ENCODE measurements at regions not wholly inside any gene's neighbourhood (a gene's known extent, or its start where the extent isn't known, plus 50 kb on each side); places are given as distances from the start of the nearest gene placed in this dataset.

DNA sequence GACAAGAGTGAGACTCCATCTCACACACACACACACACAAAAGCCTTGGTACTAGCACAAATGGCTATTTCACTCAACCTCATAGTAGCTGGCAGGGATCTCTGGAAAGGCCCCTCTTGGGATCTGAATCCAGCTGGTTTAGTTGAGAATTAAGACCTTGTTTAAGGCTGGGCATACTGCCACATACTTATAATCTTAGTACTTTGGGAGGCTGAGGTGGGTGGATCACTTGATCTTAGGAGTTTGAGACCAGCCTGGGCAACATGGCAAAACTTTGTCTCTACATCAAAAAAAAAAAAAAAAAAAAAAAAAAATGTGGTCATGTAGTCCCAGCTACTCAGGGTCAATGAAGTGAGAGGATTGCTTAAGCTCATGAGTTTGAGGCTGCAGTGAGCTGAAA lies 628.3 kb downstream of the MMUT start:
- no peak overlapping the region for H3K27ac Mint-ChIP-seq
- no peaks in the 10 kb centered on the region for H3K27me3 Mint-ChIP-seq (ENCODE audit: low read depth)
- peaks cover 5% of the 10 kb centered on the region for H3K9me3 Mint-ChIP-seq
- no peak overlapping the region for H3K4me3 Mint-ChIP-seq
- TF ChIP-seq, protein P1, sequence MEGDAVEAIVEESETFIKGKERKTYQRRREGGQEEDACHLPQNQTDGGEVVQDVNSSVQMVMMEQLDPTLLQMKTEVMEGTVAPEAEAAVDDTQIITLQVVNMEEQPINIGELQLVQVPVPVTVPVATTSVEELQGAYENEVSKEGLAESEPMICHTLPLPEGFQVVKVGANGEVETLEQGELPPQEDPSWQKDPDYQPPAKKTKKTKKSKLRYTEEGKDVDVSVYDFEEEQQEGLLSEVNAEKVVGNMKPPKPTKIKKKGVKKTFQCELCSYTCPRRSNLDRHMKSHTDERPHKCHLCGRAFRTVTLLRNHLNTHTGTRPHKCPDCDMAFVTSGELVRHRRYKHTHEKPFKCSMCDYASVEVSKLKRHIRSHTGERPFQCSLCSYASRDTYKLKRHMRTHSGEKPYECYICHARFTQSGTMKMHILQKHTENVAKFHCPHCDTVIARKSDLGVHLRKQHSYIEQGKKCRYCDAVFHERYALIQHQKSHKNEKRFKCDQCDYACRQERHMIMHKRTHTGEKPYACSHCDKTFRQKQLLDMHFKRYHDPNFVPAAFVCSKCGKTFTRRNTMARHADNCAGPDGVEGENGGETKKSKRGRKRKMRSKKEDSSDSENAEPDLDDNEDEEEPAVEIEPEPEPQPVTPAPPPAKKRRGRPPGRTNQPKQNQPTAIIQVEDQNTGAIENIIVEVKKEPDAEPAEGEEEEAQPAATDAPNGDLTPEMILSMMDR (IDR thresholded peaks at IDR 0.05; ENCODE audit: unreplicated experiment in 3 of 3), result no peak
- H3K4me1 Mint-ChIP-seq, result no peaks in the 10 kb centered on the region
- H3K36me3 Mint-ChIP-seq (ENCODE audit: low read depth), result no peaks in the 10 kb centered on the region

DNA sequence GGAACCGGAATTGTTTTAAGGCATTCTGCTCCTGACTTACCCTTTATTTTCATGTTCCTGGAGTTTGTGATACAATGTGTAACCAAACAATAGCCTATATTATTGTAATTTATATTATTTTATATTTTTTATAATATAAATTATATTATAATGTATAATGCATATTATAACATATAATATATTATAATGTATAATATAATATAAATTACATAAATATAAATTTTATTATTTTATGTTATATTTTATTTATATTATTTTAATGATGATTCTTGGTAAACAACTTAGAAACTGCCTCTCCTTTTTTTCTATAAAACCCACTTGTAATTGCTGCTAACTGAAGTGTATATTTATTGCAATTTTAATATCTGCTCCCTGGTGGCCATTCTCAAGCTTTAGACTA lies 629.1 kb downstream of the MMUT start:
- H3K9me3 Mint-ChIP-seq, result peaks cover 5% of the 10 kb centered on the region
- TF ChIP-seq, protein P1 (IDR thresholded peaks at IDR 0.05; ENCODE audit: unreplicated experiment in 3 of 3), result no peak
- H3K27me3 Mint-ChIP-seq (ENCODE audit: low read depth), result no peaks in the 10 kb centered on the region
- H3K4me1 Mint-ChIP-seq, result no peaks in the 10 kb centered on the region
- no peaks in the 10 kb centered on the region for H3K36me3 Mint-ChIP-seq (ENCODE audit: low read depth)
- H3K4me3 Mint-ChIP-seq, result no peak overlapping the region
- no peak overlapping the region for H3K27ac Mint-ChIP-seq

DNA sequence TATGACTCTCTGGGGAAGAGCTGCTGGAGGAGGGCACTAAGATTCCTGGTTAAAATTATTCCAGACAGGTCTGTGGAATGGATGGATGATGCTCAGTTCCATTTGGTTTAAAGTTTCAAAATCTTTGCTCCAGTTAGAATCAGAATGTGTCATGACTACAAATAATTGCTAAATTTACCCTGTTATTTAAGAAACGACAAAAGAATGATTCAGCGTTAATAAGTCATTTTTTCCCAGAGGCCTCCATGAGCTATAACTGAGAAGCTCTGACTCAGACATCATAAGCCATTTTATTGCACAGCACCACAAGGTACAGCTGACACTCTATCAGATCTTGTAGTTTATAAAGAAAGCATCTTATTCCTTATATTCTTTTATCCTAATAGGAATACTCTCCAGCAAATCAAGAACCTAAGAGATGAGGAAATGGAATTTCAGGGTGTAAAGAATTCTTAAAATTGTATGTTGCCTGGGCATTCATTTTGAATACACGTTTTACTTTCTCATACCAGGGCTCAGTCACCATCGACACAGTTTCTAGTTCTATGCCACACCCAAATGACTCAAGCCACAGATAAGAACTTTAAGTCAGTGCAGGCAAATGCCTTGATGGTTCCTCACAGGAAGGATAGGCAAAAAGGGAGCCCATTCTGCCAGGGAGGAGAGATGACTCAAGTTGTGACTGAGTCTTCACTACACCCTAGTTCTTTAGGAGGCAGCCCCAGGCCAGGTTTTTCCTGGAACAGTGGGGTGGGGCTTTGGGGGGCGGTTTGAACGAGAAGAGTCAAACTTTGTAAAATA lies 636.0 kb downstream of the MMUT start:
- Mint-ChIP-seq H3K4me3 (no peak overlapping the region), H3K9me3 (no peaks in the 10 kb centered on the region), H3K36me3 (ENCODE audit: low read depth) (no peaks in the 10 kb centered on the region), H3K27me3 (ENCODE audit: low read depth) (no peaks in the 10 kb centered on the region), H3K27ac (peak overlapping the region in 2 of 3 experiments; percentile 29 to 52), H3K4me1 (peaks cover 12% of the 10 kb centered on the region)
- TF ChIP-seq, protein P1 (IDR thresholded peaks at IDR 0.05; ENCODE audit: unreplicated experiment in 3 of 3), result no peak

DNA sequence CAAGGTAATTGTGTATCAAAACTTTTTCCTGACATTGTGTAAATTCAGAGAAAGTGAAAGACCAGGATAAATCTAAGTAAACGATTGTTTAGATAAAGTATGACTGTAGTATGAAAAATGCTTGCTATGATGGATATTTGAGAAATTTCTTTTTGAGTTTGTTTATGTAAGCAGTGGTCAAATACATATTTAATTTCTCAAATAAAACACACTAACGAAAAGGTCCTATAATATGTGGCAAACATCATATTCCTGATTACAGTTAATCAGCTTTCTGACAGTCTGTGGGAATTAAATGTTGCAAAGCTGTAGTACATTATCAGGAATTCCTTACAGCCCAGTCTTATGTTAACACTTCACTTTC lies 636.9 kb downstream of the MMUT start:
- Mint-ChIP-seq H3K36me3 (ENCODE audit: low read depth) (no peaks in the 10 kb centered on the region), H3K27ac (peak overlapping the region in 1 of 3 experiments; percentile 52), H3K27me3 (ENCODE audit: low read depth) (no peaks in the 10 kb centered on the region), H3K9me3 (no peaks in the 10 kb centered on the region), H3K4me1 (peaks cover 12% of the 10 kb centered on the region), H3K4me3 (no peak overlapping the region)
- TF ChIP-seq, protein P1 (IDR thresholded peaks at IDR 0.05; ENCODE audit: unreplicated experiment in 3 of 3), result no peak

DNA sequence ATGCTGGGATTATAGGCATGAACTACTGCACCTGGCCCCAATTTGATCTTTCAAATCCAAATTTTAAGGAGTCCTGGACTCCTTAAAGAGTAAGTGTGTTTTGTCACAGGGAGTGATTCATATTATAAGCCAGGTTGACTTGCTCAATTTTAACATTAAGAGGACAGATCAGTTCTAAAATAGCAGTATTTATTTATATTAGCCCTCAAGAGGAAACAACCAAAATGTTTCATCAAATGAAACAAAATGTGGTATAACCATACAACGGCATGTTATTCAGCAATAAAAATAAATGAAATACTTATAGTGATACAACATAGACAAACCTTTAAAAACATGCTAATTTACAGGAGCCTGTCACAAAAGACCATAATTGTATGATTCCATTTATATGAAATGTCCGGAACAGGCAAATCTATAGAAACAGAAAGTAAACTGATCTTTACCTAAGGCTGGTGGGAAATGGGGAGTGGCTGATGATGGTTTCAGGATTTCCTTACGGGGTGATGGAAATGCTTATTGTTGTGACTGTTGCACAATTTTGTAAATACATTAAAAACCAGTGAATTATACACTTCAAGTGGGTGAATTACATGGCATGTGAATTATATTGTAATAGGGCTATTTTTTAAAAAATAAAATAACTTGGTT lies 637.4 kb downstream of the MMUT start:
- Mint-ChIP-seq H3K4me3 (no peak overlapping the region), H3K27ac (no peak overlapping the region), H3K36me3 (ENCODE audit: low read depth) (no peaks in the 10 kb centered on the region), H3K27me3 (ENCODE audit: low read depth) (no peaks in the 10 kb centered on the region), H3K9me3 (no peaks in the 10 kb centered on the region), H3K4me1 (peaks cover 12% of the 10 kb centered on the region)
- TF ChIP-seq, protein P1 (IDR thresholded peaks at IDR 0.05; ENCODE audit: unreplicated experiment in 3 of 3), result no peak

DNA sequence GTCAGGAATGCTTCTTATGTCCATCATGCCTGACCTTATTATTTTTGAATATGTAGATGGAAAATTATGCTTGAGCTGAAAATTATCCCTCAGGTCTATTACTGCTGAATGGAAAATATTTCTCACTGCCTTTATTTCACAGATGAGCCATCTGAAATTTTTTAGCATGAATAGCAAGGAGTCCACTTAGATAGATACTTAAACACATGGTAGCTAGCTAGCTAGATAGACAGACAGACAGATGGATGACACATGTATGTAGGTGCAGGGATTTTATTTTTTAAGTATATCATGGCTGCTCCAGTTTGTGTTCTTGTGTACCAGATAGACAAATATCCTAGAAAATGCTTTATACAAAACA lies 645.0 kb downstream of the MMUT start:
- Mint-ChIP-seq H3K27me3 (ENCODE audit: low read depth) (no peaks in the 10 kb centered on the region), H3K4me3 (no peak overlapping the region), H3K9me3 (no peaks in the 10 kb centered on the region), H3K4me1 (peaks cover 7% of the 10 kb centered on the region), H3K27ac (peak overlapping the region in 2 of 3 experiments; percentile 58 to 62), H3K36me3 (ENCODE audit: low read depth) (no peaks in the 10 kb centered on the region)
- TF ChIP-seq, protein P1 (IDR thresholded peaks at IDR 0.05; ENCODE audit: unreplicated experiment in 3 of 3), result no peak

All from nephron (organoid).